ENCODE measurements at regions not wholly inside any gene's neighbourhood (a gene's known extent, or its start where the extent isn't known, plus 50 kb on each side); places are given as distances from the start of the nearest gene placed in this dataset.

- DNase-seq (ENCODE audit: low read depth, low spot score): no peak
- in situ Hi-C loops (cut with HindIII; ENCODE audit: low pct_unique_long_range_greater_than_20kb, low sequenced_read_pairs): no loop called here
These were observed 88.2 kb upstream of the NR3C1 start for GRCh38 chr5:143491646-143492045.

- in situ Hi-C loops (cut with HindIII; ENCODE audit: low pct_unique_long_range_greater_than_20kb, low sequenced_read_pairs): no loop called here
- no peak for DNase-seq (ENCODE audit: low read depth, low spot score)
These were observed 84.9 kb upstream of the NR3C1 start for GRCh38 chr5:143488381-143488780.

GRCh38 chr5:143484601-143485000 is 81.1 kb upstream of the NR3C1 start:
- in situ Hi-C loops (cut with HindIII; ENCODE audit: low pct_unique_long_range_greater_than_20kb, low sequenced_read_pairs): no loop called here
- no peak for DNase-seq (ENCODE audit: low read depth, low spot score)

- no peak for DNase-seq (ENCODE audit: low read depth, low spot score)
- in situ Hi-C loops (cut with HindIII; ENCODE audit: low pct_unique_long_range_greater_than_20kb, low sequenced_read_pairs): no loop called here
These were observed 78.4 kb upstream of the NR3C1 start for GRCh38 chr5:143481697-143482531.

- in situ Hi-C loops (cut with HindIII; ENCODE audit: low pct_unique_long_range_greater_than_20kb, low sequenced_read_pairs): no loop called here
- no peak for DNase-seq (ENCODE audit: low read depth, low spot score)
These were observed 76.5 kb upstream of the NR3C1 start for GRCh38 chr5:143480001-143480400.

GRCh38 chr5:143479394-143479793 is 75.9 kb upstream of the NR3C1 start:
- no peak for DNase-seq (ENCODE audit: low read depth, low spot score)
- in situ Hi-C loops (cut with HindIII; ENCODE audit: low pct_unique_long_range_greater_than_20kb, low sequenced_read_pairs): no loop called here

- DNase-seq (ENCODE audit: low read depth, low spot score): no peak
- in situ Hi-C loops (cut with HindIII; ENCODE audit: low pct_unique_long_range_greater_than_20kb, low sequenced_read_pairs): no loop called here
These were observed 73.2 kb upstream of the NR3C1 start for GRCh38 chr5:143476601-143477211.

- no peak for DNase-seq (ENCODE audit: low read depth, low spot score)
- in situ Hi-C loops (cut with HindIII; ENCODE audit: low pct_unique_long_range_greater_than_20kb, low sequenced_read_pairs): no loop called here
These were observed 71.1 kb upstream of the NR3C1 start for GRCh38 chr5:143474616-143475015.

DNA sequence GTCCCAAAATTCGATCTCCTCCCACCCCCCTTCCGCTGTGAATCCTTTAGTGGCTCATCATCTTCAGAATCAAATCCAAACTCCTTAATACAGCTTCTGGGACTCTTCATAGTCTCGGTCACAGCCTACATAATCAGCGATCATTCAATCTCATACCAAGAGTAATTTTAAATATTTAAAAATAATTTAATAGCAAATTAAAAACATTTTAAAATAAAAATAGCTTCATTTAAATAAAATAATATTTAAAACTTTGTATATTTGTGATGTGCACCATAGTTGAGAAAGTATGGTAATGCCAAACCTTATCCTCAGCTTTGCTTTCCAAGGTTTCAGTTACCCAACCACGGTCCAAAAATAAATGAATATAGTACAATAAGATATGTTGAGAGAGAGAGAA is 70.0 kb upstream of the NR3C1 start:
- in situ Hi-C loops (cut with HindIII; ENCODE audit: low pct_unique_long_range_greater_than_20kb, low sequenced_read_pairs): no loop called here
- no peak for DNase-seq (ENCODE audit: low read depth, low spot score)

- DNase-seq (ENCODE audit: low read depth, low spot score): no peak
- in situ Hi-C loops (cut with HindIII; ENCODE audit: low pct_unique_long_range_greater_than_20kb, low sequenced_read_pairs): no loop called here
These were observed 69.1 kb upstream of the NR3C1 start for GRCh38 chr5:143472576-143472975.

GRCh38 chr5:143471666-143472464 is 68.4 kb upstream of the NR3C1 start:
- in situ Hi-C loops (cut with HindIII; ENCODE audit: low pct_unique_long_range_greater_than_20kb, low sequenced_read_pairs): no loop called here

GRCh38 chr5:143471041-143471509 is 67.6 kb upstream of the NR3C1 start:
- in situ Hi-C loops (cut with HindIII; ENCODE audit: low pct_unique_long_range_greater_than_20kb, low sequenced_read_pairs): no loop called here
- no peak for DNase-seq (ENCODE audit: low read depth, low spot score)

More at GRCh38 chr5:143471666-143472464, 68.4 kb upstream of the NR3C1 start:
- no peak for DNase-seq (ENCODE audit: low read depth, low spot score)

GRCh38 chr5:143470120-143470519 is 66.6 kb upstream of the NR3C1 start:
- in situ Hi-C loops (cut with HindIII; ENCODE audit: low pct_unique_long_range_greater_than_20kb, low sequenced_read_pairs): no loop called here
- no peak for DNase-seq (ENCODE audit: low read depth, low spot score)

- DNase-seq (ENCODE audit: low read depth, low spot score): no peak
- in situ Hi-C loops (cut with HindIII; ENCODE audit: low pct_unique_long_range_greater_than_20kb, low sequenced_read_pairs): no loop called here
These were observed 65.6 kb upstream of the NR3C1 start for GRCh38 chr5:143469125-143469524.

DNA sequence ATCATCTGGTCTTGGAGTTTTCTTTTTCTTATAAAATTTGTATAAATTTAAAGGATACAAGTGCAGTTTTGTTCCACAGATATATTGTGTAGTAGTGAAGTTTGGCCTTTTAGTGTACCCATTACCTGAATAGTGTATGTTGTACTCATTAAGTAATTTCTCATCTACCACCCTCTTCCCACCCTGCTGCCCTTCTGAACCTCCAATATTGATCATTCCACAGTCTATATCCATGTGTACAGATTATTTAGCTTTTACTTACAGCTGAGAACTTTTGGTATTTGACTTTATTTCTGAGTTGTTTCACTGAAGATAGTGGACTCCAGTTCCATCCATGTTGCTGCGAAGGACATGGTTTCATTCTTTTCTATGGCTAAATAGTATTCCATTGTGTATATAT is 63.1 kb upstream of the NR3C1 start:
- in situ Hi-C loops (cut with HindIII; ENCODE audit: low pct_unique_long_range_greater_than_20kb, low sequenced_read_pairs): no loop called here
- DNase-seq (ENCODE audit: low read depth, low spot score): no peak

GRCh38 chr5:143464723-143465490 is 61.4 kb upstream of the NR3C1 start:
- in situ Hi-C loops (cut with HindIII; ENCODE audit: low pct_unique_long_range_greater_than_20kb, low sequenced_read_pairs): no loop called here

GRCh38 chr5:143462431-143462830 is 58.9 kb upstream of the NR3C1 start:
- in situ Hi-C loops (cut with HindIII; ENCODE audit: low pct_unique_long_range_greater_than_20kb, low sequenced_read_pairs): no loop called here
- DNase-seq (ENCODE audit: low read depth, low spot score): no peak

More at GRCh38 chr5:143464723-143465490, 61.4 kb upstream of the NR3C1 start:
- no peak for DNase-seq (ENCODE audit: low read depth, low spot score)

DNA sequence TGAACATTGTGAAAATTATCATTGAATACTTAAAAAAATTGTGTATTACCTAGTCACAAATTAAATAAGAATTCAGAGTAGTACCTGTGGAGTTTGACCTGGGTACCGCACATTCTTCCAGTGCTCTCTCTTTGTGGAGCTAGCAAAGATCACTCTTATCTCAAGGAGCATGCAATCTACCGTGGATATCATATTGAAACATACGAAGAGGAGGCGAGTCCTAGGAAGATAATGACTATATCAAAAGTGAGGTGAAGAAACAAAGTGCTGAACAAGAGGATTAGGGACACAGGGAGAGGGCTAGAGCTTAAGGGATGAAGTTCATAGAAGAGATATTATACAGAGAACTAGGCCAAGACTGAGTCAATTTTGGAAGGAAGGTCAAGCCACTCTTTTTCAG is 55.9 kb upstream of the NR3C1 start:
- no peak for DNase-seq (ENCODE audit: low read depth, low spot score)
- in situ Hi-C loops (cut with HindIII; ENCODE audit: low pct_unique_long_range_greater_than_20kb, low sequenced_read_pairs): no loop called here

All from SK-MEL-5 (cell line).